K562 (cell line): ENCODE measurements at regions not wholly inside any gene's neighbourhood (a gene's known extent, or its start where the extent isn't known, plus 50 kb on each side); places are given as distances from the start of the nearest gene placed in this dataset.
A peak's percentile ranks its signal among the peaks of the same experiment; 100 is the strongest.

Source experiments
- ATAC-seq: fragments of 200-7000 bp; cut with Tn5 transposase; 3 replicates; pipeline ENCODE4 v1.9.1; 2020; ENCODE audit warnings: moderate library complexity
- BruUV-seq: library from RNA; stranded (reverse); fragments of 400-500 nt; replicated peaks from 2 replicates; lab custom pipeline; 2021; lab: Mats Ljungman, UMichigan
- CTCF ChIA-PET: fragments of 300-600 bp; formaldehyde crosslinking; extraction: SDS; loops from one replicate; lab custom pipeline; 2021; ENCODE audit warnings: low intra/inter-chr PET ratio; lab: Yijun Ruan, JAX
- POLR2A ChIA-PET: fragments of 300-600, 350-650 bp; sonication (Branson Sonifier 250); formaldehyde crosslinking; extraction: SDS; loops from one replicate; lab custom pipeline; 2021; ENCODE audit warnings: antibody characterized with exemption, inconsistent platforms; lab: Yijun Ruan, JAX
- DNase-seq, 4 experiments: peaks; one replicate each; pipeline versions ENCODE4 v3.0.0 to v3.0.0-alpha.2; 2011 to 2018; ENCODE audit warnings: low spot score in 3 of 4, mixed read lengths in 3 of 4; ENCODE audit errors: extremely low read depth in 1 of 4
- FAIRE-seq: peaks from 2 replicates; lab custom pipeline; 2011; peaks lifted over from hg19 to GRCh38; lab: Jason Lieb, UNC
- H2AFZ ChIP-seq: 2 replicates; pipeline ENCODE4 v1.6.0; 2011; ENCODE audit warnings: low read depth, low read length, control low read depth, inconsistent platforms
- H3K27ac ChIP-seq: fragments of 200-600 bp; 3 replicates; pipeline ENCODE4 v1.8.0; 2011; ENCODE audit warnings: low read depth, mild to moderate bottlenecking, control low read depth, inconsistent platforms, low read length, moderate library complexity, mixed read lengths; ENCODE audit errors: extremely low read depth
- H3K27me3 ChIP-seq, 2 experiments: fragments of 300-600 bp in 1 of 2; 2 replicates in 1 of 2; 3 replicates in 1 of 2; pipeline versions ENCODE4 v1.6.0 to v1.8.0; 2011; ENCODE audit warnings: inconsistent platforms in 2 of 2, low read length in 2 of 2, mild to moderate bottlenecking in 1 of 2, mixed read lengths in 1 of 2, moderate library complexity in 1 of 2; ENCODE audit not compliant: control insufficient read depth in 2 of 2, insufficient read depth in 2 of 2
- H3K36me3 ChIP-seq: fragments of 300-600 bp; 3 replicates; pipeline ENCODE4 v1.8.0; 2011; ENCODE audit warnings: mild to moderate bottlenecking, low read length, inconsistent platforms; ENCODE audit not compliant: control insufficient read depth, insufficient read depth
- H3K4me1 ChIP-seq, 2 experiments: fragments of 200-600 bp in 1 of 2; replicated peaks in 1 of 2; 2 replicates in 1 of 2; 3 replicates in 1 of 2; pipeline versions ENCODE4 v1.5.1 to v1.8.0; 2011; ENCODE audit warnings: inconsistent platforms in 2 of 2, low read length in 2 of 2, mild to moderate bottlenecking in 1 of 2, mixed read lengths in 1 of 2, moderate library complexity in 1 of 2; ENCODE audit not compliant: control insufficient read depth in 2 of 2, insufficient read depth in 2 of 2
- H3K4me2 ChIP-seq: 2 replicates; pipeline ENCODE4 v1.6.1; 2011; ENCODE audit warnings: low read length, control low read depth, inconsistent platforms, mixed read lengths; ENCODE audit not compliant: insufficient read depth
- H3K4me3 ChIP-seq: fragments of 200-600 bp; sonication (generic), shearing (Covaris generic); 2 replicates; pipeline ENCODE4 v1.5.1; 2016; ENCODE audit warnings: control low read depth, inconsistent platforms
- H3K79me2 ChIP-seq: fragments of 200-600 bp; 3 replicates; pipeline ENCODE4 v1.8.0; 2011; ENCODE audit warnings: low read length, inconsistent platforms; ENCODE audit not compliant: control insufficient read depth, insufficient read depth
- H3K9ac ChIP-seq, 2 experiments: 2 replicates each; pipeline versions ENCODE4 v1.6.0 to v1.6.1; 2011; ENCODE audit warnings: low read depth in 2 of 2, low read length in 2 of 2, control low read depth in 1 of 2, inconsistent platforms in 1 of 2, mild to moderate bottlenecking in 1 of 2, mixed read lengths in 1 of 2; ENCODE audit not compliant: insufficient read depth in 1 of 2
- H3K9me1 ChIP-seq: one replicate; pipeline ENCODE4 v1.6.0; 2011; ENCODE audit warnings: inconsistent platforms, mild to moderate bottlenecking, low read length, moderate library complexity; ENCODE audit not compliant: control insufficient read depth, insufficient read depth
- H3K9me3 ChIP-seq: replicated peaks from 2 replicates; pipeline ENCODE4 v1.5.1; 2011; ENCODE audit warnings: low read depth, low read length, inconsistent platforms; ENCODE audit not compliant: control insufficient read depth, insufficient read depth
- H4K20me1 ChIP-seq: replicated peaks from 2 replicates; pipeline ENCODE4 v1.6.1; 2011; ENCODE audit warnings: low read length, inconsistent platforms, mixed read lengths; ENCODE audit not compliant: control insufficient read depth, insufficient read depth
- BHLHE40 ChIP-seq: IDR thresholded peaks from 2 replicates; pipeline ENCODE4 v1.6.1; 2011; ENCODE audit warnings: low read length, improper control_type of control experiment
- CGGBP1 ChIP-seq: fragments of 250-450 bp; sonication (Bioruptor Pico); IDR thresholded peaks from 2 replicates; pipeline ENCODE4 v1.9.0; 2021; ENCODE audit warnings: mild to moderate bottlenecking
- E2F6 ChIP-seq, 2 experiments: IDR thresholded peaks; 2 replicates each; pipeline ENCODE4 v1.6.1; 2011; ENCODE audit warnings: borderline replicate concordance in 1 of 2, control low read depth in 1 of 2, low read depth in 1 of 2, low read length in 1 of 2, mild to moderate bottlenecking in 1 of 2, mixed read lengths in 1 of 2, moderate library complexity in 1 of 2; ENCODE audit not compliant: insufficient read depth in 1 of 2, insufficient read length in 1 of 2, poor library complexity in 1 of 2, severe bottlenecking in 1 of 2; ENCODE audit errors: extremely low read depth in 1 of 2
- MCM5 ChIP-seq: fragments of 450-650 bp; IDR thresholded peaks from 2 replicates; pipeline ENCODE4 v1.6.1; 2016; ENCODE audit warnings: low read depth
- NR2C2 ChIP-seq, 2 experiments: fragments of 200-800 bp in 1 of 2; sonication (Bioruptor generic) in 1 of 2; sonication (generic) in 1 of 2; formaldehyde crosslinking in 1 of 2; IDR thresholded peaks; 2 replicates each; pipeline versions ENCODE4 v1.6.1 to v1.8.0; 2016 to 2022; ENCODE audit warnings: mild to moderate bottlenecking in 1 of 2, missing compliant biosample characterization in 1 of 2, missing genetic modification characterization in 1 of 2, missing genetic modification reagents in 1 of 2
- POLR2H ChIP-seq: IDR thresholded peaks from 2 replicates; pipeline ENCODE4 v1.6.1; 2016; ENCODE audit warnings: missing genetic modification characterization, low read depth, mild to moderate bottlenecking, control low read depth, missing compliant biosample characterization, moderate library complexity
- RAD21 ChIP-seq, 2 experiments: fragments of 250-450 bp in 1 of 2; fragments of 450-650 bp in 1 of 2; sonication (Bioruptor Pico) in 1 of 2; formaldehyde crosslinking in 1 of 2; IDR thresholded peaks in 1 of 2; conservative IDR thresholded peaks in 1 of 2; 2 replicates each; pipeline versions ENCODE4 v1.4.0 to v1.8.0; 2020 to 2022; ENCODE audit warnings: mild to moderate bottlenecking in 2 of 2, moderate library complexity in 1 of 2
- TFE3 ChIP-seq: fragments of 450-650 bp; formaldehyde crosslinking; IDR thresholded peaks from 2 replicates; pipeline ENCODE4 v1.4.0; 2020; ENCODE audit warnings: mild to moderate bottlenecking, mixed read lengths
- U2AF2 ChIP-seq: fragments of 200-400 bp; formaldehyde crosslinking; optimal IDR thresholded peaks from 2 replicates; pipeline ENCODE3; 2017; ENCODE audit warnings: low read depth, mild to moderate bottlenecking, low read length
- USF2 ChIP-seq: sonication (generic); formaldehyde crosslinking; IDR thresholded peaks from 2 replicates; pipeline ENCODE4 v1.5.0; 2020; ENCODE audit warnings: missing genetic modification reagents
- ZFP91 ChIP-seq: sonication (generic); formaldehyde crosslinking; IDR thresholded peaks from 2 replicates; pipeline ENCODE4 v1.8.0; 2022; ENCODE audit warnings: mild to moderate bottlenecking, missing genetic modification reagents
- ZNF232 ChIP-seq: sonication (generic); formaldehyde crosslinking; IDR thresholded peaks from 2 replicates; pipeline ENCODE4 v1.8.0; 2022; ENCODE audit warnings: mild to moderate bottlenecking, missing genetic modification reagents
- ZNF253 ChIP-seq: fragments of 250-450 bp; sonication (Bioruptor Pico); conservative IDR thresholded peaks from 2 replicates; pipeline ENCODE4 v1.6.1; 2021; ENCODE audit warnings: mild to moderate bottlenecking
- ZNF696 ChIP-seq: fragments of 250-450 bp; sonication (Bioruptor Pico); conservative IDR thresholded peaks from 2 replicates; pipeline ENCODE4 v1.4.0; 2020; ENCODE audit warnings: mild to moderate bottlenecking, moderate library complexity
- WGBS: fragments of 100-300 bp; shearing (Covaris generic); methylation state at CpG from one replicate; pipeline ENCODE4 v1.1.6; 2016; ENCODE audit warnings: low coverage, mixed read lengths; ENCODE audit not compliant: insufficient coverage; ENCODE audit errors: missing lambda C conversion rate; 5-methylcytosine and 5-hydroxymethylcytosine counted together
- in situ Hi-C: fragments of 300-500 bp; cut with MboI; formaldehyde crosslinking; loops from 4 replicates; pipeline ENCODE4 v1.15.0; 2018; ENCODE audit warnings: inconsistent platforms, mixed read lengths
- intact Hi-C: fragments of 100-400 bp; cut with micrococcal nuclease; formaldehyde crosslinking; loops from 2 replicates; pipeline ENCODE4 v1.14.2; 2022

GRCh38 chr15:20280933-20281463, 260.6 kb downstream of the GOLGA6L6 start:
- no peak overlapping the region for H3K4me2 ChIP-seq
- H2AFZ ChIP-seq: 0 out of 2 replicates have a peak overlapping the region, but pooled peaks have one; percentile 22
- in situ Hi-C loops: no loop called here
- H3K4me1 ChIP-seq: peaks cover 0 to 9% of the 10 kb centered on the region in 2 experiments; a peak in 2 of 5 replicates
- H3K36me3 ChIP-seq: no peaks in the 10 kb centered on the region
- H3K4me3 ChIP-seq: no peak overlapping the region
- ATAC-seq: peak; percentile 9; the same call in 1 of the 3 replicates
- no peaks in the 10 kb centered on the region for H4K20me1 ChIP-seq
- DNase-seq: no peak
- WGBS: 6% methylated on average over 16 of the region's 16 CpGs
- peaks cover 2 to 7% of the 10 kb centered on the region in 2 experiments; a peak in 2 of 5 replicates for H3K27me3 ChIP-seq
- H3K9me1 ChIP-seq: no peaks in the 10 kb centered on the region
- no peaks in the 10 kb centered on the region for H3K9me3 ChIP-seq
- BruUV-seq: no TSS peak
- no peak overlapping the region for H3K27ac ChIP-seq
- intact Hi-C loops: no loop called here
- H3K79me2 ChIP-seq: no peaks in the 10 kb centered on the region
- H3K9ac ChIP-seq: no peak overlapping the region
- FAIRE-seq: no peak
- POLR2A ChIA-PET: interaction anchor here (0.6 kb wide), 1 partner anchor 9 kb away, joined by 3 read pairs; no protein-coding TSS in a partner anchor
- CTCF ChIA-PET: no interaction called here
- TF ChIP-seq TFE3 (CRISPR knock-in tag) (peak; percentile 41; the same call in 1 of the 2 replicates), MCM5 (no peak), U2AF2 (no peak), NR2C2 (CRISPR knock-in tag; IDR thresholded peaks at IDR 0.05) (no peak), NR2C2 (tag; IDR thresholded peaks at IDR 0.05) (no peak), RAD21 (CRISPR knock-in tag; conservative IDR thresholded peaks at IDR 0.05 in 1 of 2, IDR thresholded peaks at IDR 0.05 in 1 of 2) (no peak), BHLHE40 (peak; percentile 51; the same call in 1 of the 2 replicates), ZNF253 (CRISPR knock-in tag) (no peak), ZNF232 (no peak), ZFP91 (CRISPR knock-in tag) (no peak), E2F6 (IDR thresholded peaks at IDR 0.05; ENCODE audit: borderline replicate concordance in 1 of 2, extremely low read depth in 1 of 2, insufficient read depth in 1 of 2, insufficient read length in 1 of 2, low read depth in 1 of 2, low read length in 1 of 2, poor library complexity in 1 of 2, severe bottlenecking in 1 of 2) (peak in 1 of 2 experiments; percentile 17), USF2 (peak; percentile 53), POLR2H (tag) (no peak), CGGBP1 (CRISPR knock-in tag) (no peak), ZNF696 (CRISPR knock-in tag) (no peak)
